HG02943 (cell line): ENCODE measurements at regions not wholly inside any gene's neighbourhood (a gene's known extent, or its start where the extent isn't known, plus 50 kb on each side); places are given as distances from the start of the nearest gene placed in this dataset.
"Not testable (repeated sequence)": the region's sequence is repeated elsewhere in the genome, so short reads cannot be mapped to it uniquely, and the experiment has no call there.

Experiments
- ATAC-seq: cut with Tn5 transposase; IDR thresholded peaks from one replicate; pipeline ENCODE4 v1.9.1; 2021; ENCODE audit warnings: mild to moderate bottlenecking, low read depth, moderate library complexity; ENCODE audit not compliant: unreplicated experiment

GRCh38 chrX:1140236-1140681, 72.2 kb downstream of the CRLF2 start:
- no peak for ATAC-seq

GRCh38 chrX:1139185-1139500, 73.3 kb downstream of the CRLF2 start:
- no peak for ATAC-seq

- no peak for ATAC-seq
Observed at GRCh38 chrX:1138476-1139184, 73.8 kb downstream of the CRLF2 start.

- ATAC-seq, result no peak
Observed at GRCh38 chrX:1137531-1137930, 74.9 kb downstream of the CRLF2 start.

DNA sequence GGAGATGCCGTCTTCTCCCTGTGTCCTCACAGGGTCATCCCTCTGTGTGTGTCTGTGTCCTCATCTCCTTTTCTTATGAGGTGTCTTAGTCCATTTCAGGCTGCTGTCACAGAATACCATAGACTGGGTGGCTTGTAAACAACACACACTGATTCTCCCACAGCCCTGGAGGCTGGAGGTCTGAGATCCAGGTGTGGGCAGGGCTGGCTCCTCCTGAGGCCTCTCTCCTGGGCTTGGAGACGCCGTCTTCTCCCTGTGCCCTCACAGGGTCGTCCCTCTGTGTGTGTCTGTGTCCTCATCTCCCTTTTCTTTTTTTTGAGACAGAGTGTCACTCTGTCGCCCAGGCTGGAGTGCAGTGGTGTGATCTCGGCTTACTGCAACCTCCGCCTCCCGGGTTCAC, 75.9 kb downstream of the CRLF2 start:
- ATAC-seq, result not testable (repeated sequence)

GRCh38 chrX:1134976-1135375, 77.5 kb downstream of the CRLF2 start:
- no peak for ATAC-seq

- no peak for ATAC-seq
Observed at GRCh38 chrX:1134156-1134555, 78.3 kb downstream of the CRLF2 start.

DNA sequence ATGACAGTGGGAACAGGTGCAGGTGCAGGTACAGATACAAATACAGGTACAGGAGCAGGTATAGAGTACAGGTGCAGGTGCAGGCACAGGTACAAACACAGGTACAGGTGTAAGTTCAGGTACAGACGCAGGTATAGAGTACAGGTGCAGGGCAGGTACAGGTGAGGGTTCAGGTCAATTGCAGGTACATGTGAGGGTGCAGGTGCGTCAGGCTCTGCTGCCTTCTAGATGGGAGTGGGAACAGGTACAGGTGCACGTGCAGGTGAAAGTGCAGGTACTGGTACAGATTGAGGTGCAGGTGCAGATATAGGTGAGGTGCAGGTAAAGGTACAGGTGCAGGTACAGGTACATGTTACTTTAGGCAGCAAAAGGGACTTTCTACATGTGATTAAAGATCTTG, 85.7 kb downstream of the CRLF2 start:
- ATAC-seq, result no peak

DNA sequence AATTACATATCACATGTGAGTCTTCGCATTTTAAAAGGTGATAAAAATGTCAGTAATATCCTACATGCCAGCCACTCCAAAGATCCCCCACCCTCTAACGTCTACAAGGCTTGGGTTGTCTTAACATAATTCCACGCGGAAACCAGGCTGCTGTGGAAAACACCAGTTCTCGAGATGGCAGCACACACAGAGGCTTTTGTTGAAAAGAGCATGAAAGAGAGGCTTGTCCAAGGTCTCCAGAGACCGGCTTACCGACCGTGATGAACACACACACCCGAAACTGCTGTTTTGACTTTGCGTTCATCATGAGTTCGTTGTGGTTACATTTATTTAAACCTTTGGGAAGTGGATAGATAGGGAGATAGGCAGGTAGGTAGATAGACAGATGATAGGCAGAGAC, 87.9 kb downstream of the CRLF2 start:
- no peak for ATAC-seq

- not testable (repeated sequence) for ATAC-seq
Observed at GRCh38 chrX:1122851-1123250, 89.6 kb downstream of the CRLF2 start.

DNA sequence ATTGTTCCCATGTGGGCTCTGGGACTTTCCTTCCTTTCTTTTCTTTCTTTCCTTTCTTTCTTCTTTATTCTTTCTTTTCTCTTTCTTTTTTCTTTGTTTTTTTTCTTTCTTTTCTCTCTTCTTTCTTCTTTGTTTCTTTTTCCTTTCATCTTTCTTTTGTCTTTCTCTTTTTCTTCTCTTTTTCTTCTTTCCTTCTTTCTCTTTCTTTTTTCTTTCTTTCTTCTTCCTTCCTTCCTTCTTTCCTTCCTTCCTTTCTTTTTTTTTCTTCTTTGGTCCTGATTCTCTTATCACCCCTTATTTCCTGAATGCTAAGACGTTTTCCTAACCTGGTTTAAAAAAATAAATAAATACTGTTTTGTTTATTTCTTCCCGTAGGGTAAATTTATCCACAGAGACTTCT, 93.2 kb downstream of the CRLF2 start:
- ATAC-seq, result no peak

DNA sequence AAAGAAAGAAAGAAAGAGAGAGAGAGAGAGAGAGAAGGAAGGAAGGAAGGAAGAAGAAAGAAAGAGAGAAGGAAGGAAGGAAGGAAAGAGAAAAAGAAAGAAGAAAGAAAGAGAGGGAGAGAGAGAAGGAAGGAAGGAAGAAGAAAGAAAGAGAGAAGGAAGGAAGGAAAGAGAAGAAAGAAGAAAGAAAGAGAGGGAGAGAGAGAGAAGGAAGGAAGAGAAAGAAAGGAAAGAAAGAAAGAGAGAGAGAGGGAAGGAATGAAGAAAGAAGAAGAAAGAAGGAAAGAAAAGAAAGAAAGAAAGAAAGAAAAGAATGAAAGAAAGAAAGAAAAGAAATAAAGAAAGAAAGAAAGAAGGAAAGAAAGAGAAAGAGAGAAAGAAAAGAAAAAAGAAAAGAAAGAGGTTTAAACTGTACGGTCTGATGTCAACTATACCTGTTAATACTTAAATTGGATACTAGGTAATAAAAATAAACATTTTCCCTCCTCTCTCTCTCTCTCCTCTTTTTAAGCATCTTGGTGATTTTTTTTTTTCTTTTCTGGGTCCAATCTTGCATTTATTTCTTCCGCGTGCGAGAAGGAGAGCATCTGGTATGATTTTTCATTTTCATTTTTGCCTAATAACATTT, 93.8 kb downstream of the CRLF2 start:
- ATAC-seq, result no peak

DNA sequence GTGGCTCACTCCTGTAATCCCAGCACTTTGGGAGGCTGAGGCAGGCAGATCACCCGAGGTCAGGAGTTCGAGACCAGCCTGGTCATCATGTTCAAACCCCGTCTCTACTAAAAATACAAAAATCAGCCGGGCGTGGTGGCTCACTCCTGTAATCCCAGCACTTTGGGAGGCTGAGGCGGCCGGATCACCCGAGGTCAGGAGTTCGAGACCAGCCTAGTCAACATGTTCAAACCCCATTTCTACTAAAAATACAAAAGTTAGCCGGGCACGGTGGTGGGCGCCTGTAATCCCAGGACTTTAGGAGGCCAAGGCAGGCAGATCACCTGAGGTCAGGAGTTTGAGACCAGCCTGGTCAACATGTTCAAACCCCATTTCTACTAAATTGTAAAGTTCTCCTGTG, 97.0 kb downstream of the CRLF2 start:
- not testable (repeated sequence) for ATAC-seq

DNA sequence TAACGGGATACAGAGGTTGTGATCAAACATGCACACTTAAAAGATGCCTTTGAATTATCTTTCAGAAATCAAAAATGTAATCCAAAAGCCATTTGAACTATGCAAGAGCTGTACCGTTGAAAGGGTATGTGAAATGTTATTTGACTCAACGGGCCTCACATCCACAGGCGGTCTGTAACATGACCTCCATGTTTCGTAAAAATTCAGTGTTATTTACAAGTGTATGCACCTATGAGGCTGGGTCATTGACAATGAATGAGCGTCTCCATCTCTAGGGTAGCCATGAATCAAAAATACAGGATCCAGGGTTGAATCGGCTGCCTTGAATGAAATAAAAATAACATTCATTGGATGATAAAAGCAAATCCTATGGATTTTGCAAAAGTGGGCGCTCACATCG, 100.1 kb downstream of the CRLF2 start:
- no peak for ATAC-seq

DNA sequence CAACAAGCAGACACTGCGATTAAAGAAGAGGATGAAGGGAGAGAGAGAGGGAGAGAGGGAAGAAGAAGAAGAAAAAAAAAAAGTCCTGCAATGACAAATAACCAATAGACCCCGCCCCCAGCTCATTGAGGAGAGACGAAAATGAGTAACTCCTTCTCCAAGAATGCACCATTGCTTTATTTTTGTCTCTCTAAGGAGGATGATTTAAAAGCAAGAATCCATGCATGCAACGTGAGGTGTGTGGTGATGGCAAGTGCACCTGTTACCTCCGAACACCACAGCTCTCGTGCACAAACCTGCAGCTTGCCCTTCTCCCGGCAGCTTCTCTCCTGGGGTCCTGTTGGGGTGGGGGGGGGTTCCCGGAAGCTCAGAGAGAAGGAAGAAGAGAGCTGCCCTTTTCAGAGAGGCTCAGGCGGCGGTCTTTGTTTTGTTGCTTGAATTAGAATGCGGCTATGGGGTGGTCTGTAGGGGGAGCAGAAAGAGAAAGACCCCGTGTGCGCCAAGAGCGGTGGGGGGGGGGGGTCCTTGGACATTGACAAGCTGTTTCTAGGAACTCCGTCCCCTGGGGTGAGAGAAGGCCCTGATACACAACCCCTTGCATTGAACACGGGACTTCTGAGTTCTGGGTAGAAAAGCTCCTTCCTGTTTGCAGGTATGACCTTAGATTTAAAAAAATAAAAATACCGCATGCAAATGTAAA, 100.7 kb downstream of the CRLF2 start:
- no peak for ATAC-seq

DNA sequence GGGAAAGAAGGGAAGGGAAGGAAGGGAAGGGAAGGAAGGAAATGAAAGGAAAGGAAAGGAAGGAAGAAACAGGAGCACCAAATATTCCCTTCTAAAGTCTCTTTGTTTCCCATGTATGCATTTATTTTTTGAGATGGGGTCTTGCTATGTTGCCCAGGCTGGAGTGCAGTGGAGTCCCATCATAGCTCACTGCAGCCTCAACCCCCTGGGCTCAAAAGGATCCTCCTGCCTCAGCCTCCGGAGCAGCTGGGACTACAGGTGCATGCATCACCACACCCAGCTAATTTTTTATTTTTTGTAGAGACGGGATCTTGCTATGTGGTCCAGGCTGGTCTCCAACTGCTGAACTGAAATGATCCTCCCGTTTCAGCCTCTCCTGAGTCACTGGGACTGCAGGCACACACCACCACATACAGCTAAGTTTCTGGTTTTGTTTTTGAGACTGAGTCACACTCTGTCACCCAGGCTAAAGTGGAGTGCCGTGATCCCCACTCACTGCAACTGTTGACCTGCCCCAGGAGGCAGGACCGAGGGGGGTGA, 102.8 kb downstream of the CRLF2 start:
- ATAC-seq, result no peak

DNA sequence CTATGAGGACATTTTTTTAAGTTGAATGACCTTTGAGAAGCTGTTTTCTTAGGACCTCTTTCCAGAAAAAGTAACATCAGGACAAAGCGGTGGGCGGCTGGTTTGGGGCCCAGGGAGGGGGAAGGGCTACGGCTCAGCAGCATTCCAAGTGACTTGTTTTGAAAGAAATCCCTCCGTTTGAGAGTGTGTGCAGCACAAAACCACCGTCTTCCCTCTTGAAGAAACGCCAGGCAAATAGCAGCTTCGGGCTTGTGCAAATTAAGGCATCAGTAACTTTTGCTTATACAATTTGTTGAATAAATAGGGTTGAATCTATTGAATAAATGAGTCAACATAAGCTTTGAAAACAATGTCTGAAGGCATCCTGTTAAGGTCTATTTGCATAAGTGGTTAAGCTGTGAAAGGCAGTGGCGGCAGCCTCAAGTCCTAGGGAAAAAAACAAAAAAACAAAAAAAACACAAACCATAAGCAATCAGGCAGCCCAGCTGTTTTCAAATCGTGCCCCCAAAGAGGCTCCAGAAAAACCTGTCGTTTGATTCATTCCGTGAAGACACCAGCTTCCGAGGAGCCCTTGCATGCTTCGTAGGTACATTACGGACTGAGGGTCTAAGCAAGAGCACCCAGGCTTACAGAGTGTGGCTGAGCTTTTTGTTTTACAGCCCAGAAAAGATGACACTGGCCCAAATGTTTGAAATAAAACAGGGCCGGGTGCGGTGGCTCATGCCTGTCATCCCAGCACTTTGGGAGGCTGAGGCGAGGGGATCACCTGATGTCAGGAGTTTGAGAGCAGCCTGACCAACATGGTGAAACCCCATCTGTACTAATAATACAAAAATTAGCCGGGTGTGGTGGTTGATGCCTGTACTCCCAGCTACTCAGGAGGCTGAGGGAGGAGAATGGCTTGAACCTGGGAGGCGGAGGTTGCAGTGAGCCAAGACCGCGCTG, 103.7 kb downstream of the CRLF2 start:
- no peak for ATAC-seq

DNA sequence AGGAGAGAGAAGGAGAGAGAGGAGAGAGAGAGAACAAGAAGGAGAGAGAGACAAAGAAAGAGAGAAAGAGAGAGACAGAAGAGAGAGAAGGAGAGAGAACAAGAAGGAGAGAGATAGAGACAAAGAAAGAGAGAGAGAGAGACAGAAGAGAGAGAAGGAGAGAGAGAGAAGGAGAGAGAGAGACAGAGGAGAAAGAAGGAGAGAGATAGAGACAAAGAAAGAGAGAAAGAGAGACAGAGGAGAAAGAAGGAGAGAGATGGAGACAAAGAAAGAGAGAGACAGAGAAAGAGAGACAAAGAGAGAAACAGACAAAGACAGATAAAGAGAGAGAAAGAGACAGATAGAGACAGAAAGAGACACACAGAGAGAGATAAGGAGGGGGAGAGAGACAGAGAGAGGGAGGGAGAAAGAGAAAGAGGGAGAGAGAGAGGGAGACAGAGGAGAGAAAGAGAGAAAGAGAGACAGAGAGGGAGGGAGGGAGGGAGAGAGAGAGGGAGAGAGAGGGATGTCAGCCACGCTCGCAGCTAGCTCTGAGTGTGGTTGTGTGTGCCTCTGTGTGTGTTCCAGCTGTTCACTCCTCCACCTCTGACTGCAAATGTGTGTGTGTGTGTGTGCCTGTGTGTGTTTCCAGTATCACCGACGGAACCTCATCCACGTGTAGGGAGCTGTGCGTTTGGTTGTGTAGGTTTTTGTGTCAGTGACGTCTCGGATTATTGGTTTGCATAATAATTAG, 105.8 kb downstream of the CRLF2 start:
- ATAC-seq, result no peak

DNA sequence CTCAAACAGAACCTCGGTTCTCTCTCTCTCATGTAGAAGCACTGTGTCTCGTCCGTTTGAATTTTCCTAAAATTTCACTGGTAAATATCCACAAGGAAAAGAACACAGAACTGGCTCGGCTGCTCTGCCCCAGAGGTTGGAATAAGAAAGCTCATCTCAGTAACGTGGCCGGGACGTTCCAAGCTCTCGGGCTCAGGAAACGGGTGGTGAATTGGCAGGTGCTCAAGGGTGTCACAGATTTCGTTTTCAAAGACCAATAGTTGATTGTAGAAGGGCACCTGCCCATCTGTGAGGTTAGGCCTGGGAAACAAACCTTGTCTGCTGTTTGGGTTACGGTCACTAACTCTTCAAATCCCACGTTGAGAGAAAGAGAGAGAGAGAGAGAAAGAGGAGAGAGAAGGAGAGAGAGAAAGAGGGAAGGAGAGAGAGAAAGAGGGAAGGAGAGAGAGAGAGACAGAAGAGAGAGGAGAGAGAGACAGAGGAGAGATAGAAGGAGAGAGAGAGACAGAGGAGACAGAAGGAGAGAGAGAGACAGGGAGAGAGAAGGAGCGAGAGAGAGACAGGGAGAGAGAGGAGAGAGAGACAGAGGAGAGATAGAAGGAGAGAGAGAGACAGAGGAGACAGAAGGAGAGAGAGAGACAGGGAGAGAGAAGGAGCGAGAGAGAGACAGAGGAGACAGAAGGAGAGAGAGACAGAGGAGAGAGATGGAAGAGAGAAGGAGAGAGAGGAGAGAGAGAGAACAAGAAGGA, 106.6 kb downstream of the CRLF2 start:
- no peak for ATAC-seq
